Suppressor macrophage (primary cell): ENCODE measurements at regions not wholly inside any gene's neighbourhood (a gene's known extent, or its start where the extent isn't known, plus 50 kb on each side); places are given as distances from the start of the nearest gene placed in this dataset.
A peak's percentile ranks its signal among the peaks of the same experiment; 100 is the strongest.
"Not testable (repeated sequence)": the region's sequence is repeated elsewhere in the genome, so short reads cannot be mapped to it uniquely, and the experiment has no call there.

Experiments
- DNase-seq, 4 experiments: peaks; one replicate each; pipeline ENCODE4 v3.0.0-alpha.2; 2020 to 2022

DNA sequence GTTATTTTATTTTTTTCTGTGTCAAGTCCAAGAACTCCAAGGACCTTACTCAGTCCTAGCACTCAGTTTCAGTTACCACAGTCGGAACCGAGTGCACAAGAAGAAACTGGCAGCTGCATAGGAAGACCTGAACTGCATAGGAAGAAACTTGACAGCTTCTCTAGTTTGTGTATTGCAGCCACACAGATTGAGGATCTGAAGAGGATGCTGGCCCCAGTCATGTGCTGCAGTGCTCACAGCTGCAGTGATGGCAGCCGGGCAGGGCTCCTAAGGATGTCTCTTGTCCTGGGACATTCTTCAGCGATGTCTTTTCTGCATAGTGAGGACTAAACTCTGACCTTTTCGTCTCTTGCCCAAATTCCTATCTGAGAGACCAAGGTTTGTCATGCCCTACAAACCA, 261.2 kb downstream of the STIM2 start:
- no peak for DNase-seq

DNA sequence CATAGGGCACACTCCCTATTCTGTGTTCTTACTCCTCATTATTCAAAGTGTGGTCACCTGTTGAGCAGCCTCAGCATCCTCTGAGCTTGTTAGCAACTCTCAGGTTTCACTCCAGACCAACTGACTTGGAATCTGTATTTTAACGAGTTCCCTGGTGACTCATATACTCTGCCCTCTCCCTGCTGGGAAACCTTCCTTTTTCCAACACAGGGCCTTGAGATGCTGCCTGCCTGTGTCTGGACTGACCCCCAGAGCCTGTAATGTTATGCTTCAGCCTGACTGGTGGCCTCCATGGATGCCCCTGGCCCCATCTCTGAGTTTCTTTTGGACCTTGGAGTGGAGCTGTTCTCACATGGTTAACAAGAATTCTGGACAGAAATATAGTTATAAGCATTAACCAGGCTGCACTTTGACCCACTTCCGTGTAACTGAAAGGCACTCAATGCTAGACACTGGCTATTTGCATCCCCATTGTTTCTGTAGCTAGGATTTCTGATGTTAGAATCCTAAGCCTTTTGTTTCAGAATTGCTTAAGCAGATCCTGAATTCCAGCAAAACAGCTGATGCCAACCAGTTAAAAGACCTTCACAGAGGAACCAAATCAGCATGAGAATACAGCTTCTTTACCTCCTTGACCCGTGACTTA, 262.6 kb downstream of the STIM2 start:
- DNase-seq = no peak

DNA sequence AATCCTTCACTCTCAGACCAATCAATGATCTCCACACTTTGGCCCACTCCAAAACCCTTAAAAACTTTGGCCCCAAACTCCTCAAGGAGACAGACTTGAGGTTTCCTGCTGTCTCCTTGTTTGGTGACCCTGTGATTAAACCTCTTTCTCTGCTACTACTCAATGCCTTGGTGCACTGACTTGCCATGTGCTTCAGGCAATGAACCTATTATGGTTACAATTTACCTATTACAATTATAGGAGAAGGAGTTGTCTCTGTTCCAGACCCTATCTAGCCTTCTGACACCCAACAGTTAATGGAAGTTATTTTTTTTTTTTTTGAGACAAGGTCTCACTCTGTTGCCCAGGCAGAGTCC, 263.1 kb downstream of the STIM2 start:
- DNase-seq = no peak

DNA sequence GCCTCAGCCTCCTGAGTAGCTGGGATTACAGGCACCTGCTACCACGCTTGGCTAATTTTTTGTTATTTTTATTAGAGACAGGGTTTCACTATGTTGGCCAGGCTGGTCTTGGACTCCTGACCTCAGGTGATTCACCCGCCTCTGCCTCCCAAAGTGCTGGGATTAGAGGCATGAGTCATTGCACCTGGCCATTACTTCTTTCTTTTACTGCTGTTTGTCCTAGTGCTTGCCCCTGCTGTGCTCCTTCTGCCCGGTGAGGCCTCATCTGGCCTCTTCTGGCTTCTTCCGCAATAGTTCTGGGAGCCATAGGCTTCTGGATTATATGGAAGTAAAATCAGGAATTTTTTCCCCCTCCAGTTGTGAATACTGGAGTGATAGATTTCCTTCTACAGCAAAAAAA, 266.3 kb downstream of the STIM2 start:
- not testable (repeated sequence) for DNase-seq

DNA sequence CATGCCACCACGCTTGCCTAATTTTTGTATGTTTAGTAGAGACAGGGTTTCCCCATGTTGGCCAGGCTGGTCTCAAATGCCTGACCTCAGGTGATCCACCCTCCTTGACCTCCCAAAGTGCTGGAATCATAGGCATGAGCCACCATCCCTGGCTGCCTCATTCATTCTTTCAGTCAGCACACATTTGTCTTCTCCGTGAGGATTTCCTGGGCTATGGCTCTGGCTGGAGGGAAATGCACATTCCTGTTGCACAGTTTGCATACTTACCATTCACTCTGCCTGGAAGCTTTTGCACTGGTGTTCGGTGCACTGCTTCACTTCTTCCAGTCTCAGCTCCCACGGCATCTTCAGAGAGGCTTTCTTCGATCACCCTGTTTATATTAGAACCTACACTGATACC, 267.8 kb downstream of the STIM2 start:
- DNase-seq = no peak

DNA sequence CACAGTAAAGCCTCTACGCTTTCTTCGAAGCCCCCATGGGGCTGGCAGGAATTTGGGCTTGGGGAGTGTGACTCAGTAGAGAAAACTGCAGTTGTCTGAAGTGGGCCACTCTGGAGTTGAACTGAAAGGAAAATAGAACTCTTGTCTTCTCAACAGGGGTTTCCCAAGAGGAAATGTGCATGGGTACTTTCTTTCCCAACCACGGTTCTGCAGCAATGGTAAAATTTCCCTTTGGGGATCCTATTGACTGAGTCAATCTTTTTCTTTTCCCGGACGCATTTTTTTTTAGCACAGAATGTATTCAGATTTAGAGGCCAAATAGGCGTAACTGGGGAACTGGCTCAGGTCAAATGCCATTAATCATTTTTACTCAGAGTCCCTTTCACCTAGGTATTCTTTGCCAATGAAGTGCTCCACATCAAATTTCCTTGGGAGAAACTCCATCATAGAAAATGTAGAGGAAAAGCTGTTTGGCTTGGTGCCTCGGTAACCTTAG, 269.3 kb downstream of the STIM2 start:
- DNase-seq = no peak

DNA sequence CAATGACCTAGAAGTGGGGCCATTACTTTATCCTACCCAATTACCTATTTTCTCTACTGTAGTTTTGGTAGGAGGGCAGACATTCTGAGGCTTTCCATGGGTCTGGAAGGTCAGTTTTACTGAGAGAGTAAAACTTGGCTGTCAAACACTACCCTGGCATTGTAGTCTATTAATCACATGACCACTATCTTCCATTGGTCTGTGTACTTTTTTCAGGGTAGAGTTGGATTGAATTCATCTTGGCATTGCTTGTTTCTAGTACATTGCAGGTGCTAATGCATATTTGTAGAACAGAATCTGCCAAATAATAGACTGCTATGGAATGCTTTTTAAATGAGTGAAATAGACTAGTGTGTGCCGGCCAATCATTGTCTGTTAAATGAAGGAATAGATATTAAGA, 271.9 kb downstream of the STIM2 start:
- DNase-seq = no peak

DNA sequence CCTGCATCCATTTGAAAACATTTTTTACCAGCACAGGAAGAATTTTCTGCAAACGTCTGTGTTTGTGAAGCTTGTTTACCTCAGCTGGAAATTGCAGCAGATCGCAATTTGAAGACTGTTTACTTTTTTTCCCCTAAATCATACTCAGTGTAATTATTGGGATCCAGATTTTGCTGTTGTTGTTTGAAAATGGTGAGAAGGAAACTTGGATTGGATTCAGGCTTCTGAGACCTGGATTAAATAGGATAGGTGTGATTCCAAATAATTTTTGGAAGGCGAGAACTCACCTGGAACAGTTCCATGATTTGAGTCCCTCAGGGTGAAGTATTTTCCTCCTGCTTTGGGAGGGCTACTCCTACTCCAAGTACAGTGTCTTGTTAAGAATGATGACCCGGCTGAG, 279.8 kb downstream of the STIM2 start:
- DNase-seq = no peak

DNA sequence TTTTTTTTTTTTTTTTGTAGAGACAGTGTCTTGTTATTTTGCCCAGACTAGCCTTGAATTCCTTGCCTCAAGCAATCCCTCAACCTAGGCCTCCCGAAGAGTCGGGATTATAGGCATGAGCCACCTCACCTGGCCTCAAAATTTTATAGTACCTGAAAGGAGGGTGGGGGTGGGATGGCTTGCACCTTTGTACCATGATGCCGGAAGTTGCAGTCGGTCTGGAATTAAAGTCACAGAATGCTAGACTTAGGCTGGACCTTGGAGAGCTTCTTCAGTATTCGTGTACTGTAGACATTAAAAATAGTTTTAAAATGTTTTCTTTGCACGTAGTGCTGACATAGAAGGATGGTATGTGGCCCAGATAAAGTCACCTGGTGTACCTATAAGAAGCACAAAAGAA, 280.9 kb downstream of the STIM2 start:
- no peak for DNase-seq

DNA sequence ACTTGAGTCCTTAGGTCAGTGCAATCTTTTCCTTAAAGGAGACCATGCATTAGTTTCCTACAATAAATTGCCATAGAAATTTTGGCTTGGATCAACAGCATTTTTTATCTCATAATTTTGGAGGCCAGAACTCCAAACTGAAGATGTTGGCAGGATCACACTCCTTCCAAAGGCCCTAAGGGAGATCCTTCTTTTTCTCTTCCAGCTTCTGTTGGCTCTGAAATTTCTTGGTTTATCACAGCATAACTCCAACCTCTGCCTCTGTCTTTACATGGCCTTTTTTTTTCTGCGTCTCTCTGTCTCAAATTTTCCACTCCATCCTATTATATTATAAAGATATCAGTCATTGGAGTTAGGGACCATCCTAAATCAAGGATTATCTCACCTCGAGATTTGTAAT, 282.2 kb downstream of the STIM2 start:
- DNase-seq = no peak

DNA sequence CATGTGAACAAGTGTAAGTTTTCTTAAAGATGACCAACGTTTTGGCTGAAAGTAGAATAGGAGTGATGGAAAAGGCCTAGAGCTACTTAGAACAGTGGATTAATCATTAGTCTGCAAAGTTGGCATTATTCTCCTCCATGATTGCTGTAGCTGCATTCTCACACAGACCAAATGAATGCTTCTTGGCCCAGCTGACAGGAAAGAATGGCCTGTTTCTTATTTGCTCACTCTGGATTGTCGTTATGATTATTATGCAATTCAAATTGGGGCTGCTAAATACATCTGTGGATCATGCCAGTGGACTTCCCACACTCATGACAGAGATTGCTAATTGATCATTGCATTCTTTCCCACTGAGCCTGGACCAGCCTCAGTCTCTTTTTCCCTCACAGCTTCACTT, 285.0 kb downstream of the STIM2 start:
- DNase-seq = no peak

DNA sequence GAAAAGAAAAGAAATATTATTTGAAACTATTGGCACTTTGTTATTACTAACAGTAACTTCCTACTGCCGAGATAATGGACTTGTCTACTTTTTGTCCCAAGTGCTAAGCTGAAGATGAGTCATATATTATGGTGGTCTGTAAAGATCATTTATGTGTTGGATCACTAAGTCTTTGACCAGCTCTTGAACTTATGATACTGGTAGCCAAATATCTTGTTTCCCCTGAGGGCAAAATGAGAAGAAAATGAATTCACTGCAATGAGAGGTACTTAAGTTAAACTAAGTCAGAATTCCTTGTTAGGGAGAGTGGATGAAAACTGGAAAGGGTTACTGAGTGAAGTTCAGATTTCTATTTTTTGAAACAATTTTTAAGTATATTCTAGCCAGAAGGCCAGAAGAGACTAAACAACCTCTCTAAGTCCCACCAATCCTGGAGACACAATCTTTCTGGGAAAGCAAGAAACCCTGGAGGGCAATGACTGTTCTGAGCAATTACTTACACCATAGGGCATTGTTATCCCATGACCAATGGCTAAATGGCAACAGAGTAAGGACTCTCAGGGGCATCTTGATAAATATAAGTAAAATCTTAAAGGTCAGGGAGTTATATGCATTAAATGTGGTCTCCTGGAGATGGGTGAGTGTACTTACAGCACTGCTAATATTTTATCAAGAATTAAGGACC, 287.7 kb downstream of the STIM2 start:
- no peak for DNase-seq

DNA sequence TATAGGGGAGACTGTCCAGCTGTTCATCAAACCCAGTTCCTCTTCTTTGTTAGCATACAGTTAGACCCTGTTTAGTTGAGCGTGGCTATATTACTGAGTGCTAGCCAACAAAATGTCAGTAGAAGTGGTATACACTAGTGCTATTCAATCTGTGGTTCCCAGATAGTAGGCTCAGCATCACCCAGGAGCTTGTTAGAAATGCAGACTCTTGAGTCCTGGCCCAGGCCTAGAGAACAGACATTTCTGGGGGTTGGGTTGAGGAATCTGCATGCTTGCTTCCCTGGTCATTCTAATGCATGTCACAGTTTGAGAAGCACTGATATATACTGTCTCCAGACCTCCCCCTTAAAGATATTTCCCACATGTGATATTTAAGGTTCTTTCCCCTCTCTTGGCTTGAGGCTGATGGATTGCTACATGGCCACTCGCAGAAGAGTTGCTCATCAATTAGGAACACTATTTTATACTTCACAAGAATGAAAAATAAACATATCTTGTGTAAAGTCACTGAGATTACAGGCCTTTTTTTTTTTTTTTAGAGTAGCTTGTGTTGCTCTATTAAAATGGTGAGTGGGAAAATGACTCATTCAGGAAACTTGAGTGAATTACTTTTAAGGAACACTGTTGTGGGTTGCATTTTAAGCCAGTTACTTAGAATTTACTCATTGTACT, 289.0 kb downstream of the STIM2 start:
- DNase-seq = no peak

DNA sequence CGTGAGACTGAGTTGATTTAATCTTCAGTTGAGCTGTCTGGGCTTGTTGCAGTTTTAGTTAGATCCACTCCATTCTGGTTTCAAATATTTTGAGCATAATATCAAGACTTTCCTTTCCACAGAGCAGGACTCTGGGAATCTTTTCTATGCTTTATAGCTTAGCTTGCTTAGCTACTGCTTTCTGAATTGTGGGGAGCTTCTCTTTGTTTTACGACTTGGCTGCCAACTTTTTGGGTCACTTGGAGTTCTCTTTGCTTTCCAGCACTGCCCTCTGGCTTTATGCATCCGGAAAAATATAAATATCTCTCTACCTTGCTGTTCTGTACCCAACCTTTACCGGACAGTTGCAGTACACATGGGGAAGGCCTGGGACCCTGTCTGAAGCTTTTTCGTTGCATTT, 292.1 kb downstream of the STIM2 start:
- no peak for DNase-seq

DNA sequence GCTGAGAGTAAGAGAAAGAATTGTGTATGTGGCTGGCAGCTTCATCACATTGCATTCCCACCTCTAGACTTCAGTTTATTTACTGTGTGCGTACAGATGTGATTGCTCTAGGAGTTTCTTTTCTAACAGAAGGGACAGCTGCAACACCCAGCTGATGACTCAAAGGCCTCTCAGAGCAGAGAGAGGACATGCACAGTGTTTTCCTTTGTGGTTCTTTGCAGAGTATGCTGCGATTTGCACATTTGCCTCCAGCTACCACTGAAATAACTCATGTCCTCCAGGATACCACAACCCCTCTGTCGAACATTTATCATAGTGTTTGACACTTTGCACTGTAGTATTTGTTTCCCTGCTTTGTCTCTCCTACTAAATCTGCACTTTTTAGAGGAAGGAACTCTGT, 294.1 kb downstream of the STIM2 start:
- no peak for DNase-seq

DNA sequence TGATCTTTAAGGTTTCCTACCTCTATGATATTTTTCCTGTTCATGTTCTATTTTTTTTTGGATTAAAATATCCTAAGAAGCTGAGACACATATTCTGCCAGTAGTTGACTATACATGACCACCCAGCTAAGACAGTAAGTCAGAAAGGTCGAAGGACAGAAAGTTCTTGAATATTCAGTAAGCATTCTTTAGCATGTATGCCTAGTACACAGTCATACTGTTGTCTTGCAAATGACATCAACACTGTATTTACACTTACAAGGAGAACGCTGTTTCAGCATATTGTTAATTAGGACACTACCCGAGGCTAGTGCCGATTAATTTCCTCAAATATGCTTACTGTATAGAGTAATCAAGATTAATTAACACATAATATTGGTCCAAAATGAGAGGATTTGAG, 300.6 kb downstream of the STIM2 start:
- no peak for DNase-seq

DNA sequence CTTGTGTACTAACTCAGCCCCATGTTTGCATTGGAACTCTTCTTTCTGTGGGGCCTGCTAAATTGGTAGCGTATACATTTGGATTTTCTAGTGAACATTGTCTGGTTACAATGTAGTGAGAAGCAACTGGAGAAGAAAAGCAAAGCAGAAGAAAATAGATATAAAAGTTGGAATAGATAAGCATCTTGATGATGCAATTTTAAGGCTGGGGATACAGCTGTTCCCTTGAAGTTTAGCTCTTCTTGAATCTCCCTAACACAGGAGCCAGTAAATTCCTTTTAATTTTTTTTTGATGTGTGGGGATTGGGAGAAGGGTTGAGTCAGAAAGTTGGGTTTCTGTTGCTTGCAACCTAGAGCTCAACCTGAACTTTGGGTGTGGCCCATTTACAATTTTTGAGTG, 308.1 kb downstream of the STIM2 start:
- DNase-seq = no peak

DNA sequence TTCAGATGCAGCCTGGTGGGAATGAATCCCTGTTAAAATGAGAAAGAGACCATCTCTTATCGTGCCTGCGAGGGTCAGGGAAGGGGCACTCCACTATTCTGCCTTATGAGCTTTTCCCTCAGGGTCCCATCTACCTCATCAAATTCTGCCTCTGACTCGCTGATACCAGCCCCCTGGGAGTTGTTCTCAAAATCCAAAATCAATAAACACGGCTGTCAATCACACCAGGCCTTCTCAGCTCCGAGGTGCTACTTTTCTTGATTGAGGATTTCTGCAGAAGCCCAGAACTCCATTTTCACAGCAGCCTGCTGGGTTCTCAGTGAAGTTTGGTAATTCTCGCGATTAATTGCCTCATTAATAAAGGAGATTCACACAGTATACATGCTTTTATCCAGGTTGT, 312.6 kb downstream of the STIM2 start:
- DNase-seq = no peak

DNA sequence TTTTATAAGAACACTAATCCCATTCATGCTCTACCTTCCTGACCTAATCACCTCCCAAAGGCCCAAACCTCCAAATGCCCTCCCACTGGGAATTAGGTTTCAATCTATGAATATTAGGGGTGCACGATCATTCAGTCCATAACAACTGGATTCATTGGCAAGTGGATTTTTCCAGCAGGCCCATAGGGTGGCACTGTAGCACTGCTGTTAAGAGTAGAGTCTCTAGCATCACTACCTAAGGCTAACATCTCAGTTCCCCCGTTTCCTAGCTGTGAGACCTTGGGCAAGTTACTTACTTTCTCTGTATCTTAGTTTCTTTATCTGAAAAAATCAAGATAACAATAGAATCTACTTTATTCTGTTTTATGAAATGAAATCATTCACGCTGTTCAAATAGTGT, 315.8 kb downstream of the STIM2 start:
- DNase-seq = peak in 1 of 4 experiments; percentile 5

DNA sequence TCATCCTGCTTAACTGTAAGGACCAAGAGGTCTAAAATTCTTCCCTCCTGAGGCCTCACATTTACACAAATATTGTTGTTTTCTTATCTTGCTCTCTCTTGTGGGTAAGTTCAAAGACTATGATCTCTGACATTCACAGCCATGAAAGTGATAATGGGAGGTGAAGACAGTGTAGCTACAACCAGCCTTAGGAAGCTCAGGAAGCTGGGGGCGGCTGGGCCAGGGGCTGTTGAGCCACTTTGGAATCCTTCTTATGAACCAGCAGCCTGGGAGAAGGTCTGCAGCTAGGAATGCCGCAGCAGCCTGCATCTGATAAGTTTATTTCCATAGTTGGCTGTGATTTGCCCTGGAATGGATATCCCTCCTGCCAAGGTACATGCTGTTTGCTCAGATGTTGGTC, 316.2 kb downstream of the STIM2 start:
- DNase-seq = no peak

DNA sequence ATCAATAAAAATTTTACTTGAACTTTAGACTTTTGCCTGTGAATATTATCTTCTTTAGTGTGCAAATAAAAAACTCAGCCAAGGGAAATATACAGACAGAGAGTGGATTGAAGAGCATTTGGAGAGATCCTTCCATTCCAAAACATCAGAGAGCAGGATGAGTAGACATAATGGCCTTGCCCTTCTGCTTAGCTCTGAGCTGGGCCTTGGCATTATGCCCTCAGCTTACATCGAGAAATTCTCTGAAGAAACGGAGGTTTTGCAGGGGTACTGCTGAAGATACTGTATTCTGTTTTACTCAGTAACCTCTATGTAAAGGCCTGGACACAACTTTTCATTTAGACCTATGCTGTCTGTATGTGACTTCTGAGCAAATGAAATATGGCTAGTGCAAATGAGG, 317.4 kb downstream of the STIM2 start:
- DNase-seq = no peak

DNA sequence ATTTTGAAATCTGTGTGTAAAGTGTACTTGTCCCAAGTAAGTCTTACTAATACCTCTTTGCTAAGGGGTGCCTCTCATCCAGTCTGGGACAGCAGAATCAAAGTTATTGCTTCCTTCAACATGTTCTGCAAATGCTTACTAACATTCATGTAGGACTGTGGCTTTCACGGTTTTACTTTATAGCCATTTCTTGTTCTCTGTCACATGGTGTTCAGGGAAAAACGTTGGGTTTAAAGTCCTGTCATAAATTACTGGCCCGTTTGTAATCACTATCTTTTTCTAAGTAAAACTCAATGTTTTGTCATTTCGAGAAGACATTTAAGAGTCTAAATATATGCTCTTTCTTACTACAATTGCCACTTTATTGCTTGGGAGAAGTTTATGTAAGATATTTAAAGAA, 321.1 kb downstream of the STIM2 start:
- no peak for DNase-seq

DNA sequence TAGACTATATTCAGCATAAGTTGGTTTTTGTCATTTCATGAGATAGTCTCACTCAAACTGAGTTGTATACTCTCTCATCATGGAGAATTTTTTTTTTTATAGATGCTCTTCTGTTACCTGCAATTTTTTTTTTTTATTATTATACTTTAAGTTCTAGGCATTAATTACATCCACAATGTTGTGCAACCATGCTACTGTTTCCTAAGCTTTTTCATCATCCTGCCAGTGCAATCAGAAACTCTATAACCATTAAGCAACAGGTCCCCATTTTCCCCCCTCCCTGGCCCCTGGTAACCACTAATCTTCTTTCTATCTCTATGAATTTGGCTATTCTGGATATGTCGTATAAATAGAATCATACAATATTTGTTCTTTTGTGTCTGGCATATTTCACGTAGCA, 321.6 kb downstream of the STIM2 start:
- DNase-seq = no peak

DNA sequence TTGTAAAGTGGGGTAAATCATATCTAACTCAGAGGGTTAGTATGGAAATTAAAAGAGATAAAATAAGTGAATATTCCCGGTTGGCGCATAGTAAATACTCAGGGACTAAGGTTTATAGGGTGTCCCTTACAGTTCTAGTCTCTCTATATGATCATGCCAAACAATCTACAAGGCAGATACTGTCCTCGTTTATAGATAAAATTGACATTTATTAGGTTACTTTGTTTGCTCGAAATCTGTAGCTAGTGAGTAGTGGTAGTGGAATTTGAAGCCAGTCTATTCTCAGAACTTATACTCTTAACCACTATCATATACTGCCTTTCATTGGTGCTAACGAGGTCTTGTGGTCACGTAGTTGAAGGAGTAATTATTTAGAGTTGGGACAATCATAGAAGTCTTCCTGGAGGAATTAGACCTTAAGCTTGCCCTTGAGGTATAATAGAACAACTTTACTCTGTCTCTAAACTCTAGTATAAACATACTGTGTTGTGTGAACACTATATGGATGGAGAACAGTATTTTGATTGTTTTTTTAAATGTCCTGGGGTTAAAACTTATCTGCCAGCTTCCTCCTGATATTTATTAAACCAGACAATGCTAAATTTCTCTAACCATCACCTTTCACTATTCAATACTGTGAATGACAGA, 324.0 kb downstream of the STIM2 start:
- DNase-seq = no peak
